Suprapubic skin (tissue), 4 donors: ENCODE measurements at regions not wholly inside any gene's neighbourhood (a gene's known extent, or its start where the extent isn't known, plus 50 kb on each side); places are given as distances from the start of the nearest gene placed in this dataset.

ENCODE experiments used
- EP300 ChIP-seq: sonication (generic); formaldehyde crosslinking; IDR thresholded peaks from one replicate; pipeline ENCODE4 v1.6.1; 2017; ENCODE audit warnings: antibody characterized with exemption
- POLR2A ChIP-seq, 2 donors: fragments of 450-650 bp; IDR thresholded peaks; one replicate each; pipeline ENCODE4 v1.6.1; 2017; ENCODE audit warnings: antibody characterized with exemption in 2 of 2, mild to moderate bottlenecking in 2 of 2, moderate library complexity in 2 of 2
- POLR2AphosphoS5 ChIP-seq, 3 donors: sonication (generic); formaldehyde crosslinking; IDR thresholded peaks; one replicate each; pipeline ENCODE4 v1.6.1; 2017; ENCODE audit warnings: antibody characterized with exemption in 3 of 3
- TF ChIP-seq, protein P1 (sequence below), 2 donors: fragments of 200-600 bp in 1 of 2; fragments of 450-650 bp in 1 of 2; sonication (generic) in 1 of 2; IDR thresholded peaks; one replicate each; pipeline ENCODE4 v1.5.1; 2016 to 2019; ENCODE audit warnings: antibody characterized with exemption in 2 of 2, mild to moderate bottlenecking in 1 of 2, moderate library complexity in 1 of 2

DNA sequence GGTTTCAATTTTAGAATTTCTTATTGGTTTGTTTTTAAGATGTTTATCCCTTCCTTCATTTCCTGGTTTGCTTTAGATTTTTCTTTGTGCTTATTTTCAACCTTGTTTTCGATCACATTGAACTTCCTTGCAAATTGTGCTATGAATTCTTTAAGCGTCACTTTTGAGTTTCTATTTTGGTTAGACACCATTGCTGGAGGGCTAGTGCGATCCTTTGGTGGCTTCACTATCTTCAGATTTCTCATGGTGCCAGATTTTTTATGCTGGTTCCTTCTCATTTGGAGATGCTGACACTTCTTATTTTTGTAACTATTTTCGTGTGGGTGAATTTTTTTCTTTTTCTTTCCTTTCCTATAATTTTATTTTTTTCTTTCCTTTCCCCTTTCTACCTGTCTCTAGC lies 227.2 kb upstream of the HDX start:
- no peak for TF ChIP-seq EP300
- TF ChIP-seq, protein P1, sequence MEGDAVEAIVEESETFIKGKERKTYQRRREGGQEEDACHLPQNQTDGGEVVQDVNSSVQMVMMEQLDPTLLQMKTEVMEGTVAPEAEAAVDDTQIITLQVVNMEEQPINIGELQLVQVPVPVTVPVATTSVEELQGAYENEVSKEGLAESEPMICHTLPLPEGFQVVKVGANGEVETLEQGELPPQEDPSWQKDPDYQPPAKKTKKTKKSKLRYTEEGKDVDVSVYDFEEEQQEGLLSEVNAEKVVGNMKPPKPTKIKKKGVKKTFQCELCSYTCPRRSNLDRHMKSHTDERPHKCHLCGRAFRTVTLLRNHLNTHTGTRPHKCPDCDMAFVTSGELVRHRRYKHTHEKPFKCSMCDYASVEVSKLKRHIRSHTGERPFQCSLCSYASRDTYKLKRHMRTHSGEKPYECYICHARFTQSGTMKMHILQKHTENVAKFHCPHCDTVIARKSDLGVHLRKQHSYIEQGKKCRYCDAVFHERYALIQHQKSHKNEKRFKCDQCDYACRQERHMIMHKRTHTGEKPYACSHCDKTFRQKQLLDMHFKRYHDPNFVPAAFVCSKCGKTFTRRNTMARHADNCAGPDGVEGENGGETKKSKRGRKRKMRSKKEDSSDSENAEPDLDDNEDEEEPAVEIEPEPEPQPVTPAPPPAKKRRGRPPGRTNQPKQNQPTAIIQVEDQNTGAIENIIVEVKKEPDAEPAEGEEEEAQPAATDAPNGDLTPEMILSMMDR (IDR thresholded peaks at IDR 0.05): no peak
- TF ChIP-seq POLR2AphosphoS5 (IDR thresholded peaks at IDR 0.05): no peak
- TF ChIP-seq POLR2A (IDR thresholded peaks at IDR 0.05): no peak
